HEK293 (cell line): ENCODE measurements at regions not wholly inside any gene's neighbourhood (a gene's known extent, or its start where the extent isn't known, plus 50 kb on each side); places are given as distances from the start of the nearest gene placed in this dataset.

ENCODE experiments used
- GLI2 ChIP-seq: fragments of 450-650 bp; formaldehyde crosslinking; IDR thresholded peaks from 2 replicates; pipeline ENCODE4; 2017; ENCODE audit warnings: missing biosample characterization, missing genetic modification characterization, low read depth, borderline replicate concordance
- OVOL3 ChIP-seq: fragments of 450-650 bp; formaldehyde crosslinking; IDR thresholded peaks from 2 replicates; pipeline ENCODE4 v1.5.1; 2016; ENCODE audit warnings: missing biosample characterization, missing genetic modification characterization
- ZNF146 ChIP-seq: fragments of 450-650 bp; formaldehyde crosslinking; IDR thresholded peaks from 2 replicates; pipeline ENCODE4 v1.5.1; 2016; ENCODE audit warnings: missing biosample characterization, missing genetic modification characterization
- ZNF184 ChIP-seq: fragments of 450-650 bp; IDR thresholded peaks from 2 replicates; pipeline ENCODE4 v1.5.1; 2018; ENCODE audit warnings: missing biosample characterization, mild to moderate bottlenecking, missing genetic modification characterization
- ZNF214 ChIP-seq: fragments of 450-650 bp; formaldehyde crosslinking; IDR thresholded peaks from 2 replicates; pipeline ENCODE4 v1.5.1; 2017; ENCODE audit warnings: missing biosample characterization, mild to moderate bottlenecking, missing genetic modification characterization, borderline replicate concordance
- ZNF473 ChIP-seq: fragments of 450-650 bp; formaldehyde crosslinking; IDR thresholded peaks from 2 replicates; pipeline ENCODE4 v1.5.1; 2017; ENCODE audit warnings: missing biosample characterization, missing genetic modification characterization
- ZNF660 ChIP-seq: fragments of 450-650 bp; IDR thresholded peaks from 2 replicates; pipeline ENCODE4 v1.5.1; 2018; ENCODE audit warnings: missing biosample characterization, mild to moderate bottlenecking, missing genetic modification characterization
- ZNF76 ChIP-seq: fragments of 450-650 bp; formaldehyde crosslinking; IDR thresholded peaks from 2 replicates; pipeline ENCODE4; 2016; ENCODE audit warnings: low read depth, missing biosample characterization, missing genetic modification characterization, borderline replicate concordance
- TF ChIP-seq, protein P1 (sequence below): fragments of 450-650 bp; formaldehyde crosslinking; IDR thresholded peaks from 2 replicates; pipeline ENCODE4 v1.5.1; 2016; ENCODE audit warnings: missing biosample characterization, missing genetic modification characterization, borderline replicate concordance
- TF ChIP-seq, protein P2 (sequence below): fragments of 450-650 bp; formaldehyde crosslinking; IDR thresholded peaks from 2 replicates; pipeline ENCODE4 v1.5.1; 2016; ENCODE audit warnings: missing biosample characterization, missing genetic modification characterization
- TF ChIP-seq, protein P3 (sequence below): fragments of 450-650 bp; formaldehyde crosslinking; IDR thresholded peaks from 2 replicates; pipeline ENCODE4 v1.5.1; 2016; ENCODE audit warnings: missing biosample characterization, missing genetic modification characterization
- TF ChIP-seq, protein P4 (sequence below): fragments of 450-650 bp; formaldehyde crosslinking; IDR thresholded peaks from 2 replicates; pipeline ENCODE4 v1.5.1; 2016; ENCODE audit warnings: missing biosample characterization, missing genetic modification characterization
- TF ChIP-seq, protein P5 (sequence below): fragments of 450-650 bp; IDR thresholded peaks from 2 replicates; pipeline ENCODE4 v1.5.1; 2018; ENCODE audit warnings: missing biosample characterization, mild to moderate bottlenecking, missing genetic modification characterization

DNA sequence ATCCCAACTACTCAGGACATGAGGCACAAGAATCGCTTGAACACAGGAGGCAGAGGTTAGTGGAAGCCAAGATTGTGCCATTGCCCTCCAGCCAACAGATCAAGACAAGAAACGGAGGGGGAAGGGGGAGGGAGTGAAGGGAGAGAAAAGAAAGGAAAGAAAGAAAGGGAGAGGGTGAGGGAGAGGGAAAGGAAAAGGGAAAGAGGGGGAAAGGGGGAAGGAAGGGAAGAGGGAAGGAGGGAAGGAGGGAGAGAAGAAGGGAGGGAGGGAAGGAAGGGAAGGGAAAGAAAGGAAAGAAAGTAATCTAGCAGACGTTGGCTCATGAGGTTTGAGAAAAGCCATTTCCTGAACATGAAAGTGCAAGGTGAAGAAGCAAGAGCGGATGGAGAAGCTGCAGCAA, 53.1 kb upstream of the SETMAR start (continued):
- TF ChIP-seq, protein P1, sequence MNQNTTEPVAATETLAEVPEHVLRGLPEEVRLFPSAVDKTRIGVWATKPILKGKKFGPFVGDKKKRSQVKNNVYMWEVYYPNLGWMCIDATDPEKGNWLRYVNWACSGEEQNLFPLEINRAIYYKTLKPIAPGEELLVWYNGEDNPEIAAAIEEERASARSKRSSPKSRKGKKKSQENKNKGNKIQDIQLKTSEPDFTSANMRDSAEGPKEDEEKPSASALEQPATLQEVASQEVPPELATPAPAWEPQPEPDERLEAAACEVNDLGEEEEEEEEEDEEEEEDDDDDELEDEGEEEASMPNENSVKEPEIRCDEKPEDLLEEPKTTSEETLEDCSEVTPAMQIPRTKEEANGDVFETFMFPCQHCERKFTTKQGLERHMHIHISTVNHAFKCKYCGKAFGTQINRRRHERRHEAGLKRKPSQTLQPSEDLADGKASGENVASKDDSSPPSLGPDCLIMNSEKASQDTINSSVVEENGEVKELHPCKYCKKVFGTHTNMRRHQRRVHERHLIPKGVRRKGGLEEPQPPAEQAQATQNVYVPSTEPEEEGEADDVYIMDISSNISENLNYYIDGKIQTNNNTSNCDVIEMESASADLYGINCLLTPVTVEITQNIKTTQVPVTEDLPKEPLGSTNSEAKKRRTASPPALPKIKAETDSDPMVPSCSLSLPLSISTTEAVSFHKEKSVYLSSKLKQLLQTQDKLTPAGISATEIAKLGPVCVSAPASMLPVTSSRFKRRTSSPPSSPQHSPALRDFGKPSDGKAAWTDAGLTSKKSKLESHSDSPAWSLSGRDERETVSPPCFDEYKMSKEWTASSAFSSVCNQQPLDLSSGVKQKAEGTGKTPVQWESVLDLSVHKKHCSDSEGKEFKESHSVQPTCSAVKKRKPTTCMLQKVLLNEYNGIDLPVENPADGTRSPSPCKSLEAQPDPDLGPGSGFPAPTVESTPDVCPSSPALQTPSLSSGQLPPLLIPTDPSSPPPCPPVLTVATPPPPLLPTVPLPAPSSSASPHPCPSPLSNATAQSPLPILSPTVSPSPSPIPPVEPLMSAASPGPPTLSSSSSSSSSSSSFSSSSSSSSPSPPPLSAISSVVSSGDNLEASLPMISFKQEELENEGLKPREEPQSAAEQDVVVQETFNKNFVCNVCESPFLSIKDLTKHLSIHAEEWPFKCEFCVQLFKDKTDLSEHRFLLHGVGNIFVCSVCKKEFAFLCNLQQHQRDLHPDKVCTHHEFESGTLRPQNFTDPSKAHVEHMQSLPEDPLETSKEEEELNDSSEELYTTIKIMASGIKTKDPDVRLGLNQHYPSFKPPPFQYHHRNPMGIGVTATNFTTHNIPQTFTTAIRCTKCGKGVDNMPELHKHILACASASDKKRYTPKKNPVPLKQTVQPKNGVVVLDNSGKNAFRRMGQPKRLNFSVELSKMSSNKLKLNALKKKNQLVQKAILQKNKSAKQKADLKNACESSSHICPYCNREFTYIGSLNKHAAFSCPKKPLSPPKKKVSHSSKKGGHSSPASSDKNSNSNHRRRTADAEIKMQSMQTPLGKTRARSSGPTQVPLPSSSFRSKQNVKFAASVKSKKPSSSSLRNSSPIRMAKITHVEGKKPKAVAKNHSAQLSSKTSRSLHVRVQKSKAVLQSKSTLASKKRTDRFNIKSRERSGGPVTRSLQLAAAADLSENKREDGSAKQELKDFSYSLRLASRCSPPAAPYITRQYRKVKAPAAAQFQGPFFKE: no peak
- TF ChIP-seq, protein P2, sequence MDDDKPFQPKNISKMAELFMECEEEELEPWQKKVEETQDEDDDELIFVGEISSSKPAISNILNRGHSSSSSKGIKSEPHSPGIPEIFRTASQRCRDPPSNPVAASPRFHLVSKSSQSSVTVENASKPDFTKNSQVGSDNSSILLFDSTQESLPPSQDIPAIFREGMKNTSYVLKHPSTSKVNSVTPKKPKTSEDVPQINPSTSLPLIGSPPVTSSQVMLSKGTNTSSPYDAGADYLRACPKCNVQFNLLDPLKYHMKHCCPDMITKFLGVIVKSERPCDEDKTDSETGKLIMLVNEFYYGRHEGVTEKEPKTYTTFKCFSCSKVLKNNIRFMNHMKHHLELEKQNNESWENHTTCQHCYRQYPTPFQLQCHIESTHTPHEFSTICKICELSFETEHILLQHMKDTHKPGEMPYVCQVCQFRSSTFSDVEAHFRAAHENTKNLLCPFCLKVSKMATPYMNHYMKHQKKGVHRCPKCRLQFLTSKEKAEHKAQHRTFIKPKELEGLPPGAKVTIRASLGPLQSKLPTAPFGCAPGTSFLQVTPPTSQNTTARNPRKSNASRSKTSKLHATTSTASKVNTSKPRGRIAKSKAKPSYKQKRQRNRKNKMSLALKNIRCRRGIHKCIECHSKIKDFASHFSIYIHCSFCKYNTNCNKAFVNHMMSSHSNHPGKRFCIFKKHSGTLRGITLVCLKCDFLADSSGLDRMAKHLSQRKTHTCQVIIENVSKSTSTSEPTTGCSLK (tag by site-specific recombination): no peak
- TF ChIP-seq, protein P3, sequence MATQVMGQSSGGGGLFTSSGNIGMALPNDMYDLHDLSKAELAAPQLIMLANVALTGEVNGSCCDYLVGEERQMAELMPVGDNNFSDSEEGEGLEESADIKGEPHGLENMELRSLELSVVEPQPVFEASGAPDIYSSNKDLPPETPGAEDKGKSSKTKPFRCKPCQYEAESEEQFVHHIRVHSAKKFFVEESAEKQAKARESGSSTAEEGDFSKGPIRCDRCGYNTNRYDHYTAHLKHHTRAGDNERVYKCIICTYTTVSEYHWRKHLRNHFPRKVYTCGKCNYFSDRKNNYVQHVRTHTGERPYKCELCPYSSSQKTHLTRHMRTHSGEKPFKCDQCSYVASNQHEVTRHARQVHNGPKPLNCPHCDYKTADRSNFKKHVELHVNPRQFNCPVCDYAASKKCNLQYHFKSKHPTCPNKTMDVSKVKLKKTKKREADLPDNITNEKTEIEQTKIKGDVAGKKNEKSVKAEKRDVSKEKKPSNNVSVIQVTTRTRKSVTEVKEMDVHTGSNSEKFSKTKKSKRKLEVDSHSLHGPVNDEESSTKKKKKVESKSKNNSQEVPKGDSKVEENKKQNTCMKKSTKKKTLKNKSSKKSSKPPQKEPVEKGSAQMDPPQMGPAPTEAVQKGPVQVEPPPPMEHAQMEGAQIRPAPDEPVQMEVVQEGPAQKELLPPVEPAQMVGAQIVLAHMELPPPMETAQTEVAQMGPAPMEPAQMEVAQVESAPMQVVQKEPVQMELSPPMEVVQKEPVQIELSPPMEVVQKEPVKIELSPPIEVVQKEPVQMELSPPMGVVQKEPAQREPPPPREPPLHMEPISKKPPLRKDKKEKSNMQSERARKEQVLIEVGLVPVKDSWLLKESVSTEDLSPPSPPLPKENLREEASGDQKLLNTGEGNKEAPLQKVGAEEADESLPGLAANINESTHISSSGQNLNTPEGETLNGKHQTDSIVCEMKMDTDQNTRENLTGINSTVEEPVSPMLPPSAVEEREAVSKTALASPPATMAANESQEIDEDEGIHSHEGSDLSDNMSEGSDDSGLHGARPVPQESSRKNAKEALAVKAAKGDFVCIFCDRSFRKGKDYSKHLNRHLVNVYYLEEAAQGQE: no peak
- TF ChIP-seq, protein P4, sequence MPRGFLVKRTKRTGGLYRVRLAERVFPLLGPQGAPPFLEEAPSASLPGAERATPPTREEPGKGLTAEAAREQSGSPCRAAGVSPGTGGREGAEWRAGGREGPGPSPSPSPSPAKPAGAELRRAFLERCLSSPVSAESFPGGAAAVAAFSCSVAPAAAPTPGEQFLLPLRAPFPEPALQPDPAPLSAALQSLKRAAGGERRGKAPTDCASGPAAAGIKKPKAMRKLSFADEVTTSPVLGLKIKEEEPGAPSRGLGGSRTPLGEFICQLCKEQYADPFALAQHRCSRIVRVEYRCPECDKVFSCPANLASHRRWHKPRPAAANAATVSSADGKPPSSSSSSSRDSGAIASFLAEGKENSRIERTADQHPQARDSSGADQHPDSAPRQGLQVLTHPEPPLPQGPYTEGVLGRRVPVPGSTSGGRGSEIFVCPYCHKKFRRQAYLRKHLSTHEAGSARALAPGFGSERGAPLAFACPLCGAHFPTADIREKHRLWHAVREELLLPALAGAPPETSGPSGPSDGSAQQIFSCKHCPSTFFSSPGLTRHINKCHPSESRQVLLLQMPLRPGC: no peak
- no peak for TF ChIP-seq ZNF660 (tag by site-specific recombination)
- no peak for TF ChIP-seq GLI2 (tag by site-specific recombination)
- no peak for TF ChIP-seq ZNF76 (tag by site-specific recombination)
- TF ChIP-seq ZNF473: no peak
- TF ChIP-seq OVOL3 (tag by site-specific recombination): no peak
- no peak for TF ChIP-seq ZNF214 (tag by site-specific recombination)
- TF ChIP-seq ZNF184 (tag by site-specific recombination): no peak
- TF ChIP-seq, protein P5, sequence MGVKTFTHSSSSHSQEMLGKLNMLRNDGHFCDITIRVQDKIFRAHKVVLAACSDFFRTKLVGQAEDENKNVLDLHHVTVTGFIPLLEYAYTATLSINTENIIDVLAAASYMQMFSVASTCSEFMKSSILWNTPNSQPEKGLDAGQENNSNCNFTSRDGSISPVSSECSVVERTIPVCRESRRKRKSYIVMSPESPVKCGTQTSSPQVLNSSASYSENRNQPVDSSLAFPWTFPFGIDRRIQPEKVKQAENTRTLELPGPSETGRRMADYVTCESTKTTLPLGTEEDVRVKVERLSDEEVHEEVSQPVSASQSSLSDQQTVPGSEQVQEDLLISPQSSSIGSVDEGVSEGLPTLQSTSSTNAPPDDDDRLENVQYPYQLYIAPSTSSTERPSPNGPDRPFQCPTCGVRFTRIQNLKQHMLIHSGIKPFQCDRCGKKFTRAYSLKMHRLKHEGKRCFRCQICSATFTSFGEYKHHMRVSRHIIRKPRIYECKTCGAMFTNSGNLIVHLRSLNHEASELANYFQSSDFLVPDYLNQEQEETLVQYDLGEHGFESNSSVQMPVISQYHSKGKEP (tag by site-specific recombination): no peak
- no peak for TF ChIP-seq ZNF146 (tag by site-specific recombination)
